NCI-H748 treated with DMSO at 0.1 percent for 48 hours (cell line): ENCODE measurements at regions not wholly inside any gene's neighbourhood (a gene's known extent, or its start where the extent isn't known, plus 50 kb on each side); places are given as distances from the start of the nearest gene placed in this dataset.
"Not testable (repeated sequence)": the region's sequence is repeated elsewhere in the genome, so short reads cannot be mapped to it uniquely, and the experiment has no call there.

Experiments used
- DNase-seq: peaks from one replicate; lab custom pipeline; 2025; lab: John Stamatoyannopoulos, UW

- no peak for DNase-seq
Observed at GRCh38 chr1:219058891-219059820, 114.5 kb upstream of the LYPLAL1 start.

GRCh38 chr1:219060798-219061197 is 112.9 kb upstream of the LYPLAL1 start:
- DNase-seq = no peak

- DNase-seq = no peak
Observed at GRCh38 chr1:219062161-219062560, 111.5 kb upstream of the LYPLAL1 start.

- DNase-seq = no peak
Observed at GRCh38 chr1:219066098-219066497, 107.6 kb upstream of the LYPLAL1 start.

GRCh38 chr1:219066631-219067349 is 106.9 kb upstream of the LYPLAL1 start:
- DNase-seq = no peak

GRCh38 chr1:219067350-219067712 is 106.3 kb upstream of the LYPLAL1 start:
- no peak for DNase-seq

GRCh38 chr1:219070395-219070794 is 103.3 kb upstream of the LYPLAL1 start:
- DNase-seq = not testable (repeated sequence)

GRCh38 chr1:219071209-219071608 is 102.5 kb upstream of the LYPLAL1 start:
- DNase-seq = no peak

- no peak for DNase-seq
Observed at GRCh38 chr1:219072329-219072728, 101.3 kb upstream of the LYPLAL1 start.

GRCh38 chr1:219074084-219074728 is 99.5 kb upstream of the LYPLAL1 start:
- no peak for DNase-seq

GRCh38 chr1:219075121-219075879 is 98.4 kb upstream of the LYPLAL1 start:
- DNase-seq = no peak

- DNase-seq = no peak
Observed at GRCh38 chr1:219076326-219076937, 97.2 kb upstream of the LYPLAL1 start.

- not testable (repeated sequence) for DNase-seq
Observed at GRCh38 chr1:219077767-219078166, 95.9 kb upstream of the LYPLAL1 start.

- DNase-seq = no peak
Observed at GRCh38 chr1:219081943-219082925, 91.4 kb upstream of the LYPLAL1 start.

- DNase-seq = no peak
Observed at GRCh38 chr1:219083631-219084030, 90.0 kb upstream of the LYPLAL1 start.

GRCh38 chr1:219085082-219085481 is 88.6 kb upstream of the LYPLAL1 start:
- no peak for DNase-seq

GRCh38 chr1:219085988-219086387 is 87.7 kb upstream of the LYPLAL1 start:
- DNase-seq = no peak

- DNase-seq = no peak
Observed at GRCh38 chr1:219086956-219087469, 86.7 kb upstream of the LYPLAL1 start.

GRCh38 chr1:219088778-219089557 is 84.7 kb upstream of the LYPLAL1 start:
- no peak for DNase-seq
